B cell (primary cell): ENCODE measurements at regions not wholly inside any gene's neighbourhood (a gene's known extent, or its start where the extent isn't known, plus 50 kb on each side); places are given as distances from the start of the nearest gene placed in this dataset.

Source experiments
- CTCF ChIP-seq: fragments of 200-600 bp; IDR thresholded peaks from one replicate; pipeline ENCODE4 v1.8.0; 2022; ENCODE audit warnings: antibody characterized with exemption, mild to moderate bottlenecking
- EZH2 ChIP-seq: IDR thresholded peaks from 2 replicates; pipeline ENCODE4 v1.6.1; 2012; ENCODE audit warnings: borderline replicate concordance, low read depth, mild to moderate bottlenecking, moderate library complexity, low read length; ENCODE audit not compliant: insufficient read depth, poor library complexity, severe bottlenecking

DNA sequence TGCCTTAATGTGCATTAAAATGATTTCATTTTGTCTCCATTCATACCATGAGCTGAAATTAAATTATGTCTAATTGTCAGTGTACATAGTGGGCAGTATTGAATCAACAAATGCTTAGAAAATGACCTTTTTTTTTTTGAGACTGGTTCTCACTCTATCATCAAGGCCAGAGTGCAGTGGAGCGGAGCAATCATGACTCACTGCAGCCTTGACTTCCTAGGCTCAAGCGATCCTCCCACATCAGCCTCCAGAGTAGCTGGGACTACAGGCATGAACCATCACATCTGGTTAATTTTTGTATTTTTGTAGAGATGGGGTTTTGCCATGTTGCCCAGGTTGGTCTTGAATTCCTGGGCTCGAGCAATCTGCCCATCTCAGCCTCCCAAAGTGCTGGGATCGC, 117.0 kb upstream of the BLID start:
- TF ChIP-seq CTCF: no peak
- TF ChIP-seq EZH2: no peak
